GM20000 (cell line): ENCODE measurements at regions not wholly inside any gene's neighbourhood (a gene's known extent, or its start where the extent isn't known, plus 50 kb on each side); places are given as distances from the start of the nearest gene placed in this dataset.

Experiments used
- DNase-seq: peaks from one replicate; pipeline ENCODE4 v3.0.0; 2012; ENCODE audit warnings: low spot score
- TF ChIP-seq, protein P1 (sequence below): IDR thresholded peaks from 2 replicates; pipeline ENCODE4 v1.5.1; 2012; ENCODE audit warnings: mild to moderate bottlenecking, control low read depth; ENCODE audit errors: extremely low read depth, missing control alignments

DNA sequence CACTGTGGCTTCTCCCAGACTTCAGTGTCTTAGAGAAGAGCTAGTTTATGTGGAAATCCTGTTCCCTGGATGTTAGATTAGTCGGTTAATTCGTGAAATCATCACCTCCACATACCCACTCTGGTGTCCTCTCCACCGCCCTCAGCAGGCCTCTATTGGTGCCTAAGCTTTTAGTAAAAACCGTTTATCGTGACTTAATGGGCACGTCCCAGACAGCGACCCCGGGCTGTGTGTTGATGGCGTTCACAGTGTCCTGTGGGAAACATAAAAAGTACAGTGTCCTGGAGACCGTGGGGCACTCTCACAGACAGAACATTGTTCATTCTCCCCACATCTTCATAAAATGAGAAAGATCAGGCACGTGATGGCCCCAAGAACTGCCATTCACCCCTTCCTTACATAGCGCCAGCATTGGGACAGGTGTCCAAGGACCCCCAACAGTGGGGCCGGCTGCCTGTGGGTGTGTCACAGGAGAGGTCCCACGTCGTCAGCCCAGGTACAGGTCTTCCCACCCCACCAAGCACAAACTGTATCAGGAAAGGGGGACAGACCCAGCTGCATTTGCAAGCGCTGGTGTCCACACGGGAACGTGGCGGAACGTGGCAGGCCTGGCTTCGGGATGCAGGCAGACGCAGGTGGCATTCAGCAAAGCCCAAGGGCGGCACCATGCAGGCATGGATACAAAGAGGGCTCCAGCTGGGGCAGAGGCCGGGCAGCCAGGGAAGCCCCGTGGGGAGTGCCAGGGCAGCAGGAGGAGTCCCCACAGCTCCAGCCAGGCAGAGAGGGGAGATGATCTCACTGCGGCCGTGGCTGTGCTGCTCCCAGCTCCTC lies 237.7 kb downstream of the DLL1 start:
- TF ChIP-seq, protein P1, sequence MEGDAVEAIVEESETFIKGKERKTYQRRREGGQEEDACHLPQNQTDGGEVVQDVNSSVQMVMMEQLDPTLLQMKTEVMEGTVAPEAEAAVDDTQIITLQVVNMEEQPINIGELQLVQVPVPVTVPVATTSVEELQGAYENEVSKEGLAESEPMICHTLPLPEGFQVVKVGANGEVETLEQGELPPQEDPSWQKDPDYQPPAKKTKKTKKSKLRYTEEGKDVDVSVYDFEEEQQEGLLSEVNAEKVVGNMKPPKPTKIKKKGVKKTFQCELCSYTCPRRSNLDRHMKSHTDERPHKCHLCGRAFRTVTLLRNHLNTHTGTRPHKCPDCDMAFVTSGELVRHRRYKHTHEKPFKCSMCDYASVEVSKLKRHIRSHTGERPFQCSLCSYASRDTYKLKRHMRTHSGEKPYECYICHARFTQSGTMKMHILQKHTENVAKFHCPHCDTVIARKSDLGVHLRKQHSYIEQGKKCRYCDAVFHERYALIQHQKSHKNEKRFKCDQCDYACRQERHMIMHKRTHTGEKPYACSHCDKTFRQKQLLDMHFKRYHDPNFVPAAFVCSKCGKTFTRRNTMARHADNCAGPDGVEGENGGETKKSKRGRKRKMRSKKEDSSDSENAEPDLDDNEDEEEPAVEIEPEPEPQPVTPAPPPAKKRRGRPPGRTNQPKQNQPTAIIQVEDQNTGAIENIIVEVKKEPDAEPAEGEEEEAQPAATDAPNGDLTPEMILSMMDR, result no peak
- no peak for DNase-seq

DNA sequence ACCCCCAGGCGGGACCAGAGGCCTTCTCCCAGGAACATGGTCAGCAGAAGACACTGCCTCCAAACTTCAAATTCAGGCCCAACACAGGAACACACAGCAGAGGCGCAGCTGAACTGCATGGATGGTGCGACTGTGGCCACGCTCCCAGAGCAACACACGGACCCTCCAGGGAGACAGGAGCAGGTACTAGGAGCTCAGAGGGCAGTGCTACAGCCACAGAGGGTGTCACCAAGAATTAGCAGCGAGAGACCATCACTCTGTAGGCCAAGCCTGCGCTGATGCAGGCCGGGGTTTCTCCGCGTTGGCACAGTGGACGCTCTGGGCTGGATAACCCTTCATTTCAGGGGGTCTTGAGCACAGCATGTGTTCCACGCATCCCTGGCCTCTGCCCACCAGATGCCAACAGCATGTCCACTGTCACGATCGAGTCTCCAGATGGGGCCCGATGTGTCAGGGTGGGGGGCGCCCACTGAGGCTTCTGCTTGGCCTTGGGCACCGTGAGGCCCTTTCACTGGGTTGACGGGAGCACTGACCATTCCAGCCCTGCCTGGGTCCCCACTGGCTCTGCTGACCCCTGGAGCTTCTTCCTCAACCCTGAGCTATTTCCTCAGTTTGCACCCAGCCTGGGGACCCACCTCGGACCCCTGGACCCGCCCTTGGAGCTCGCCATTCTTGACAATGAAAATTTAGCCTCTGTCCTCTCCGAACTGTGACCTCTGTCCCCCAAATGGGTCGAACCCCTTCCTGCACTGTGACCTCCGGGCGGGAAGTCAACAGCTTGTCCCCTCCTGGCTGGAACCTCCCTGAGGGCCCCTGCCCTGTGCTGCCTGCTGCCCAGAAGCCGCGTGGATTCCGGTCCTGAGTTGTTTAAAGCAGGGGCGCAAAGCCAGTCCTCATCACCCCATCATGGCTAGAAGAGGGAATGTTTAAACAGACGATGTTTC lies 239.4 kb downstream of the DLL1 start:
- TF ChIP-seq, protein P1, result no peak
- no peak for DNase-seq

DNA sequence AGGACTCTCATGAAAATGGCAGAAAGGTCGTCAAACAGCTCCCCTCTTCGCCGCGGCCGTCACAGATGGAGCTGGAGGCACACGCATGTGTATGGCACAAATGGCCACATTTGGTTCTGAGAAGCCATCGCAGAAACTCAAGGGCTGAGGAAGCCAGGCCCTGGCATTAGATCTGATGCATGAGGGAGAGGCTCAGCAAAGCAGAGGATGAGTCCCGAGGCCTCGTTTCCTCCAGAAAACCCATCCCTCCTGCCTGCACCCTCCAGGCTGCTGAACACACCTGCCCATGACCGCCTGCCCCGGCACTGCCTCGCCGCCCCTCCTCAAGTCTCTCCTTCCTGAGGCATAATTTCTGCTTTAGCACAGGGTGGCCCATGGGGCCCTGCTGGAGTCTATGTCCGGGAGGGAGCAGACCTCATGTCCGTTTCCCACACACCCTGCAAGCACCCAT lies 240.3 kb downstream of the DLL1 start:
- no peak for DNase-seq
- TF ChIP-seq, protein P1, result no peak

DNA sequence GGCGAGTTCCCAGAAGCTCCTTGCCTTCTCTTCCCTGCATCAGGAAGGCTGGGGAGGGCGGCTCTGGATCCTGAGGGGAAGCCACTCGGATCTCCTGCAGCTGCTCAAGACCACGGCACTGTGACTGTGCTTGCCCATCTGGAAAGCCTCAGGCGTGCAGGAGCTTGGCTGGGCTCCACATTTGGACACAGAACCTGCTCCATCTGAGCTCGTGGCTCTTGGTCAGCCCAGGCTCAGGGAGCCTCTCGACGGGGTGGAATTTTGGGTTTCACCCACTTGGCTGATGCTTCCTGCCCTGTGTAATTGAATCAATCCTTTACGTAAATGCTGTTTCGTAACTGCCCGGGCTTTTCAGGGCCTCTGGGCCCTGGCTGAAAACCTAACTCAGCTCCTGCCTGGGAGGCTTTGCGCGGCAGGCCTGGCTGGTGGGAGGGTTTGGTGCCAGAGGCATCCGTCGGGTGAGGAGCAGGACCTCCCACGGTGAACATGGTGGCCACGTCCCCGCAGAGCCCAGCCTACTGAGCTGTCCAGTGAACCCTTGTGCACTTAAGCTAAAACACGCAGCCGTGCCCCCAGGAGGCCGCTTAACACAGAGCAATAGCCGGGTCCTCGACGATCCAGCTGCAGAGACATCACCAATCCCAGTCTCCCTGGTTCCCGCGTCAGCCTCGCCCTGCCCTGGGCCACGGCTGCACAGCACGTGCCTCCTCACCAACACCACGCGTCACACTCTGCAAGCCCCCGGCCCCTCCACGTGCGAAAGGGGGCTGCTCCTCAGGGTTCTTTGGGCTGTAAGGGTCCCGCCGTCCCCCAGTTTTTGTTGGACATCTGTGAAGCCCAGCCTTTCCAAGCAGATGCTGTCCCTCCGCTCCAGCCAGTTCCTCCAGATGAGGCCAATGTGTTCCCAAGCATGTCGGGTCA lies 241.0 kb downstream of the DLL1 start:
- TF ChIP-seq, protein P1, result no peak
- DNase-seq, result no peak

DNA sequence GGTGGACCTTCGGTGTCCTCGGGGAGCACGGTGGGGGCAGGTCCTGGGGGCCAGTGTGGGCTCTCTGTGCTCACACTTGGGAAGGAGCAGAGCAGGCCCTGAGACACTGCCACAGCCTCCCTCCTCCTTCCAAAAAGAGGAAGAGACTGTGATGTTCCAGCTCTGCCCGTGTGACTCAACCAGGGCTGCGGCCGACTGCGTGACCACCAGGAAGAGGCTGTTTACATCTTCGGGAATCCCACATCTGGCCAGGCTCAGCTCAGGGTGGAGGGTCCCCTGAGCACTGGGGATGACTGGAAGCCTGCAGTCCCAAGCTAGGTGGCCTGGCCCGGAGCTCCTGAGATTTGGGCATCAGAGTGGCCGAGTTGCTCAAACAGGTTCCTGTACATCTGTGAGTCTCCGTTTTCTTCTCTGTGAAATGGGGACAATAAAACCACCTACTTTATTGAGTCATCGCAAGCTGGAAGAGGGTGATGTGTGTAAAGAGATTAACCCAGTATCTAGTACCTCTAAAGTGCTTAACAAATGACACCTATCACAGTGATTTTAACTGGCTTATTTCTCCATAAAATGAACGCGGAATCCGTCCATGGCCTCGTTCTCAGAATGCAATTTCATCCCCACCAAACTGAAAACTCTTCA lies 242.1 kb downstream of the DLL1 start:
- DNase-seq, result no peak
- TF ChIP-seq, protein P1, result no peak

DNA sequence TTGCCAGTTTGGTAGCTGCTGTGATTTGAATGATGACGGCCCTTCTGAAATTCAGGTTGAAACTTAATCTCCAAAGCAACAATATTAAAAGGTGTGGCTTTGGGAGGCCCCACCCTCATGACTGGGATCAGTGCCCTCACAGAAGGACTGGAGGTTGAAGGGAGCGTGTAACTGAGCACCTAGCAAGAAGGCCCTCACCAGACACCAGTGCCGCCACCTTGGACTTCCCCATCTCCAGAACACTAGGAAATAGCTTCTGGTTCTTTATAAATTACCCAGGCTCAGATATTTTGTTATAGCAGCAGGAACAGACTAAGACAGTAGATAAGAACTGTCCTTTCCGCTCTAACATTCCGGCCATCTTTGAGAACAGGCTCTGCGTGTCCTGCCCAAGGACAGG lies 243.1 kb downstream of the DLL1 start:
- no peak for DNase-seq
- TF ChIP-seq, protein P1, result no peak
